ENCODE measurements at regions not wholly inside any gene's neighbourhood (a gene's known extent, or its start where the extent isn't known, plus 50 kb on each side); places are given as distances from the start of the nearest gene placed in this dataset.

GRCh38 chr14:37830271-37830670, 234.8 kb downstream of the TTC6 start:
- TF ChIP-seq CTCF (conservative IDR thresholded peaks at IDR 0.05; ENCODE audit: low read length) = no peak
- no peak for TF ChIP-seq EZH2phosphoT487 (IDR thresholded peaks at IDR 0.05; ENCODE audit: borderline replicate concordance)

Data from Loucy (cell line).